Left lung (tissue), 4 donors: ENCODE measurements at regions not wholly inside any gene's neighbourhood (a gene's known extent, or its start where the extent isn't known, plus 50 kb on each side); places are given as distances from the start of the nearest gene placed in this dataset.
A peak's percentile ranks its signal among the peaks of the same experiment; 100 is the strongest.

Experiments used
- ATAC-seq: fragments of 200-7000 bp; cut with Tn5 transposase; one replicate; pipeline ENCODE4 v1.9.1; 2020; ENCODE audit warnings: moderate library complexity
- DNase-seq, 4 donors: peaks; one replicate each; pipeline ENCODE4 v3.0.0-alpha.2; 2013 to 2020
- H3K27ac ChIP-seq, 2 donors: fragments of 200-600 bp; sonication (generic) in 1 of 2; one replicate each; pipeline versions ENCODE4 v1.5.0 to v1.8.0; 2020 to 2021
- H3K27me3 ChIP-seq, 2 donors: fragments of 200-600 bp; sonication (generic) in 1 of 2; one replicate each; pipeline versions ENCODE4 v1.5.0 to v1.8.0; 2020 to 2021
- H3K36me3 ChIP-seq, 2 donors: fragments of 200-600 bp; sonication (generic) in 1 of 2; one replicate each; pipeline versions ENCODE4 v1.5.0 to v1.8.0; 2020 to 2021
- H3K4me1 ChIP-seq, 2 donors: fragments of 200-600 bp; one replicate each; pipeline ENCODE4 v1.8.0; 2021
- H3K4me3 ChIP-seq, 2 donors: fragments of 200-600 bp; sonication (generic) in 1 of 2; one replicate each; pipeline versions ENCODE4 v1.5.0 to v1.8.0; 2020 to 2021; ENCODE audit warnings: mild to moderate bottlenecking in 1 of 2
- H3K9me3 ChIP-seq, 2 donors: fragments of 200-600 bp; sonication (generic) in 1 of 2; one replicate each; pipeline versions ENCODE4 v1.5.0 to v1.8.0; 2020 to 2021
- intact Hi-C, 2 donors: fragments of 100-400 bp; cut with DNase I; formaldehyde crosslinking; loops; one replicate each; pipeline versions ENCODE4 v1.11.2 to v1.14.2; 2022
- TF ChIP-seq, protein P1 (sequence below), 2 donors: fragments of 200-600 bp; sonication (generic) in 1 of 2; IDR thresholded peaks; one replicate each; pipeline versions ENCODE4 v1.5.0 to v1.8.0; 2021; ENCODE audit warnings: antibody characterized with exemption in 2 of 2
- donor health status: DM: no; HTN: yes; CAD: no.
- donor health status: DM: no; HTN: no; CAD: no.

- peak in 1 of 4 donors; percentile 66 for DNase-seq
- no peaks in the 10 kb centered on the region for H3K9me3 ChIP-seq
- H3K27ac ChIP-seq, result no peak overlapping the region
- peaks cover under 1 to 5% of the 10 kb centered on the region in 2 donors for H3K4me1 ChIP-seq
- TF ChIP-seq, protein P1, sequence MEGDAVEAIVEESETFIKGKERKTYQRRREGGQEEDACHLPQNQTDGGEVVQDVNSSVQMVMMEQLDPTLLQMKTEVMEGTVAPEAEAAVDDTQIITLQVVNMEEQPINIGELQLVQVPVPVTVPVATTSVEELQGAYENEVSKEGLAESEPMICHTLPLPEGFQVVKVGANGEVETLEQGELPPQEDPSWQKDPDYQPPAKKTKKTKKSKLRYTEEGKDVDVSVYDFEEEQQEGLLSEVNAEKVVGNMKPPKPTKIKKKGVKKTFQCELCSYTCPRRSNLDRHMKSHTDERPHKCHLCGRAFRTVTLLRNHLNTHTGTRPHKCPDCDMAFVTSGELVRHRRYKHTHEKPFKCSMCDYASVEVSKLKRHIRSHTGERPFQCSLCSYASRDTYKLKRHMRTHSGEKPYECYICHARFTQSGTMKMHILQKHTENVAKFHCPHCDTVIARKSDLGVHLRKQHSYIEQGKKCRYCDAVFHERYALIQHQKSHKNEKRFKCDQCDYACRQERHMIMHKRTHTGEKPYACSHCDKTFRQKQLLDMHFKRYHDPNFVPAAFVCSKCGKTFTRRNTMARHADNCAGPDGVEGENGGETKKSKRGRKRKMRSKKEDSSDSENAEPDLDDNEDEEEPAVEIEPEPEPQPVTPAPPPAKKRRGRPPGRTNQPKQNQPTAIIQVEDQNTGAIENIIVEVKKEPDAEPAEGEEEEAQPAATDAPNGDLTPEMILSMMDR (IDR thresholded peaks at IDR 0.05), result no peak
- ATAC-seq, result peak; percentile 91
- intact Hi-C loops, result no loop called here
- H3K36me3 ChIP-seq, result no peaks in the 10 kb centered on the region
- H3K27me3 ChIP-seq, result no peaks in the 10 kb centered on the region
- no peak overlapping the region for H3K4me3 ChIP-seq
Measured at GRCh38 chr5:157924931-157925729, 66.2 kb upstream of the CLINT1 start.

DNA sequence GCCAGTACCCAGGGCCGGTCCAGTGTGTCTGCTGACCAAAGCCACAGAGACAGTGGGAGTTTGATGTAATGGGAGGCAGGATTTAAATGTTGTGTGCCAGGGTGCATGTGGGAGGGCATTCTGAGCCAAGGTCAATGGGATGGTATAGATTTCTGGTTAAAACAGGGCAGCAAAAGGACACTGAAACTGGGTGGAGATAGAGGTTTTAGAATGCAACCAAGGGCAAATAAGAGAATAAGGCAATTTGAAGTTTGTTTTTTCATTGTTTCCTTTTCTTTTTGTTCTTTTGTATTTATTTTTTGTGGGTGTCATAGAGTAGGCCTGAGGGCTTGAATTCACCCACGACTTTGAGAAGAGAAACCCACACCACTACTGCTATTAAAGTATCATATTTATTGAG, 65.5 kb upstream of the CLINT1 start:
- TF ChIP-seq, protein P1 (IDR thresholded peaks at IDR 0.05), result no peak
- no peak for DNase-seq
- Histone ChIP-seq H3K36me3 (no peaks in the 10 kb centered on the region), H3K4me3 (no peak overlapping the region), H3K9me3 (no peaks in the 10 kb centered on the region), H3K27ac (no peak overlapping the region), H3K27me3 (no peaks in the 10 kb centered on the region), H3K4me1 (peaks cover 5 to 11% of the 10 kb centered on the region in 2 donors)
- no peak for ATAC-seq
- intact Hi-C loops, result no loop called here

- no peak for DNase-seq
- Histone ChIP-seq H3K27me3 (no peaks in the 10 kb centered on the region), H3K4me1 (peaks cover 11 to 18% of the 10 kb centered on the region in 2 donors), H3K9me3 (no peaks in the 10 kb centered on the region), H3K27ac (no peak overlapping the region), H3K36me3 (no peaks in the 10 kb centered on the region), H3K4me3 (no peak overlapping the region)
- intact Hi-C loops, result no loop called here
- no peak for ATAC-seq
- TF ChIP-seq, protein P1 (IDR thresholded peaks at IDR 0.05), result no peak
Measured at GRCh38 chr5:157923765-157924164, 64.8 kb upstream of the CLINT1 start.

DNA sequence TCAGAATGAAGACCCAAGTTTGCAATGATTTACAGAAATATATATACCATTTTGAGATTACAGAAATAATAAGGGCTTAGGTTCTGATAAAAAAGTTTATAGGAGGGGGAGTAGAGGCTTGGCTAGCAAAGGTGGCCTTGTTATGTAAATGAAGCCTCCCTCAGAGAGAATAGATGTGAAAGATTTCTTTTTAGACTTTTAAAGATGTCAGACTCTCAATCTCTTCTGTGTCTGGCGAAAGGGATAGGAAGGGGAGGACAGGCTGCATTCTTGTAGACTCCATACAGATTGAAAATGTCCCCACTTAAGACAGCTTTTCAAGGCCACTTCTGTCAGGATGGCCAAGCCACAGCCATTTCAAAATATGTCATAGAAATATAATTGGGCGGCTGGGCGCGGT, 63.1 kb upstream of the CLINT1 start:
- no peaks in the 10 kb centered on the region for H3K36me3 ChIP-seq
- H3K27me3 ChIP-seq, result no peaks in the 10 kb centered on the region
- H3K9me3 ChIP-seq, result no peaks in the 10 kb centered on the region
- TF ChIP-seq, protein P1 (IDR thresholded peaks at IDR 0.05), result no peak
- no peak overlapping the region for H3K4me3 ChIP-seq
- DNase-seq, result no peak
- no peak overlapping the region for H3K27ac ChIP-seq
- no peak for ATAC-seq
- intact Hi-C loops, result no loop called here
- peaks cover 27 to 33% of the 10 kb centered on the region in 2 donors for H3K4me1 ChIP-seq

DNA sequence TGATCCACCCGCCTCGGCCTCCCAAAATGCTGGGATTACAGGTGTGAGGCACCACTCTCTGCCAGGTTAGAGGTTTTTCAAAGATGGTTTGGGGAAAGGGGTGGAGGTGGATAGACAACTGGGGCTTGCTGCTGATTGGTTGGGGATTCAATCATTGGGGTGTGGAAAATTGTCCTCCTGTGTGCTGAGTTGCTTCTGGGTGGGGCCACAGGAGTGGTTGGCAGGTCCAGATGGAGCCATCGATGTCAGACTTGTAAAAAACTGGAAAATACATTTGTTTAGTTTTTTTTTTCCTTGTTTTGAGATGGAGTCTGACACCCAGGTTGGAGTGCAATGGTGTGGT, 61.9 kb upstream of the CLINT1 start:
- peaks cover 32 to 33% of the 10 kb centered on the region in 2 donors for H3K4me1 ChIP-seq
- no peak overlapping the region for H3K4me3 ChIP-seq
- TF ChIP-seq, protein P1 (IDR thresholded peaks at IDR 0.05), result no peak
- H3K27me3 ChIP-seq, result no peaks in the 10 kb centered on the region
- no peak overlapping the region for H3K27ac ChIP-seq
- DNase-seq, result no peak
- H3K36me3 ChIP-seq, result no peaks in the 10 kb centered on the region
- H3K9me3 ChIP-seq, result no peaks in the 10 kb centered on the region
- intact Hi-C loops, result no loop called here
- peak; percentile 11 for ATAC-seq
